ENCODE measurements at regions not wholly inside any gene's neighbourhood (a gene's known extent, or its start where the extent isn't known, plus 50 kb on each side); places are given as distances from the start of the nearest gene placed in this dataset.

DNA sequence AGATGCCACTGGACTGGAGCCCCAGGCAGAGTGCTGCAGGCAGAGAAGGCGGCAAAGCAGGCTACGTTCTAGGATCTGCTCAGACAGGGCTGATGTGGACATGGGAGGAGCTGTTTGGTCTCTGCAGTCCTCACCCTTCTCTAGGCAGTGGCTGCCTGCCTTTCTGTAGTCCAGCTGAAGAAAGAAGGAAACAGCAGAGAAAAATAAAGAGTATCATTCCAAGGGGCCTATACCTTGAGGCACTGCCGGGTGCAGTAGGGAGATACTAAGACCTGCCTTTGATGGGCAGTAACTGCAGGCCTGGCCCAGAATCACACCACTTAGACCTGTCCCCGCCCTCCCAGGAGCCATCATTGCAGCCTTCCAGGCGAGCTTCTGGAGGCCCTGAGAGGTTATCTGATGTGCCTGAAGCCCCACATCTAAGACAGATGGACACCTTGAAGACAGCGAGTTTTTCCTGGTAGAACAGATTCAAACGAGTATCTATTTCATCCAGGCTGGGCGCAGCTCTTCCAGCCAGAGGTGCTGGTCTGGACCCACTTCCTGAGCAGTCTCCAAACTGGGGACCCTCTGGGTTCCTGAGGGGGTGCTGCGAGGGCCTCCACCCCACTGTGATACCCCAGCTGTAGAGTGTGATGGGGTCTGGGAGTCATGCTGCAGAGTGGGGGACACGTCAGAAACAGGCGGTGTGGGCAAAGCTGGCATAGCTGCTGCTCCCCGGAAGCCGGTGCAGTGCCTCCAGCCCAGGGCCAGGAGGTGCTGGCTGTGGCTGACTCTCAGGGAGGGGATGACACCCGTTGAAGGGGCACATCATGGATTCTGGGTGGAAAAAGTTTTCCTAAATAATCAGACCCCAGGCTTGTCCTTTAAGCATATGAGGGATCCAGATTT is 87.3 kb upstream of the OTOS start:
- DNase-seq, result no peak

DNA sequence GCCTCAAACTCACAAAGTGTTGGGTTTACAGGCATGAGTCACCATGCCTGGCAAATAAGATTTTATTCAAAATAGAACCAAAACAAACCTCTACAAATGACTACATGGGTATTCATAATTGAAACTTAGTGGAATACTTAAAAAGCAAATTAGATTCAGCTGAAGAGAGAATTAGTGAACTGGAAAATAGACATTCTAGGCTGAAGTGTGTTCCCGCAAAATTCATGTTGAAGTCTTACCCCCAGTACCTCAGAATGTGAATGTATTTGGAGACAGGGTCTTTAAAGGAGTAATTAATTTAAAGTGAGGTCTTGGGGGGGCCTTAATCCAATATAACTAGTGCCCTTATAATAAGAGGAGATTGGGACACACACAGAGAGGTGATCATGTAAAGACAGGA is 88.5 kb upstream of the OTOS start:
- no peak for DNase-seq

DNA sequence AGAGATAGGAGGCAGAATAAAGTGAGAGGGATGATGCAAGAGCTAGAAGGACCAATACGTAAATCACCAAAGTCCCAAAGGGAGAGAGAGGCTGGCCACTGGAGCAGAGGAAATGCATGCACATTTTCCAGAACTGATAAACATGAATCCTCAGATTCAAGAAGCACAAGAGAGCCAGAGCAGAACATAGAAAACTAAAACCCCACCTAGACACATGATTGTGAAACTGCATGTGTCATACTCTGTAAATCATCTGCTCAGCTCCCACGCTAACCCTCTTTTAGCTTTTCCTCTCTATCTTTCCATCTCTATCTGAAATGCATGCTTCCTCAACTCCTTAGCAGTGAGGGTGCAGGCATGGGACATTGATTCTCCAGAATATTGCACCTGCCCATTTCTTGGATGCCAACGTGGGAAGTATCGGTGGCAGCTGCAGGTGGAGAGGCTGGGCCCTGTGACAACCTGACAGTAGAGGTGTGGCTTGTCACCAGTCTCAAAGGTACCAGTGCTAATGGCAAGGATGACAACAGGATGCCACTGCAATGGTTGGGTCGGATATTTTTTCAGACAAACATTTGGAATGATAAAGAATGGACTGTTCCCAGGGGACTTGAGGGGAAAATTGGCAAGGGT is 89.3 kb upstream of the OTOS start:
- DNase-seq, result no peak

DNA sequence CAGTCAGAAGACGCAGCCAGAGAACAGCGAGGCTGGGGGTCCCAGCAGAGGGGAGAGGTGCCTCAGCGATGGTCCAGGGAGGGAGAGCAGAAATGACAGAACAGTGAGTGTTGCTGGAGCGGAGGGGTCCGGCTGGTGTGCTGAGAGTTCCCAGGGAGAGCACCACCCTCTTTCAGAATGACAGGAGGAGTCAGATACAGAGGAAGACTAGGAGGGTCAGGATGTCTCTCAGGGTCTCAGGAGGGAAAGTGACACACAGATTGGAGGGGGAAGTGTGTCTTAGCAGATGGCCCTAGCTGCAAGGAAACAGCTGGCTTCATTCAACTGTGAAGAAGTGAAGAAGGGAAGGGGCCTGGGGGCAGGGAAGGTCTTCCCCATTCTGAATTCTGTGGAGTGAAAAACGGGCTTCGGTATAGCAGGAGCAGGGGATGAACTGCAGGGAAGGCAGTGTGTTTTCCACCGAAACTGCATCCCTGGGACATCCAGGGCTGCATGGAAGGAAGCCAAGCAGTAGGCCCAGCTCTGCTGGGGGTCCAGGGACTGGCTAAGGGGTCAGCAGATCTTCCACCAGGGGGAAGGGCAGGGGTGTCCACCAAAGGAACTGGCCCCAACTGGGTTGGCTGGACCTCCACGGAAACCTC is 90.0 kb upstream of the OTOS start:
- no peak for DNase-seq

DNA sequence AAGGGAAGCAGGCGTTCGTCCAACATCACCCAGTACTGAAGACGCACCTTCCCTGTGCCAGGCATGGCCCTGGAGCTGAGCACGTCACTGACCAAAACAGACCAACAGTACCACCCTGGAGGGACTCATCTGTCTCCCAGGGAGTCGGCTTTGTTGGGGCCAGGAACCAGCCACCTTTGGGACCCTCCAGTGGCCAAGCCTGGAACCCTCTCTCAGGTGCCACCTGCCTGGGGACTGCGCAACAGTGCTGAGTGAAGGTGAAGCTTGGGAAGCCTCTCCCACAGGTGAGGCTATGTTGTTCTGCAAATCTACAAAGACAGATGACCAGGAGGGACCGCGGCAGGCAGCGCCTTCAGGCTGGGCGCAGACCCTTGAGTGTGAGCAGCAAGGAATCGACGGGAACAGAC is 91.4 kb upstream of the OTOS start:
- no peak for DNase-seq

DNA sequence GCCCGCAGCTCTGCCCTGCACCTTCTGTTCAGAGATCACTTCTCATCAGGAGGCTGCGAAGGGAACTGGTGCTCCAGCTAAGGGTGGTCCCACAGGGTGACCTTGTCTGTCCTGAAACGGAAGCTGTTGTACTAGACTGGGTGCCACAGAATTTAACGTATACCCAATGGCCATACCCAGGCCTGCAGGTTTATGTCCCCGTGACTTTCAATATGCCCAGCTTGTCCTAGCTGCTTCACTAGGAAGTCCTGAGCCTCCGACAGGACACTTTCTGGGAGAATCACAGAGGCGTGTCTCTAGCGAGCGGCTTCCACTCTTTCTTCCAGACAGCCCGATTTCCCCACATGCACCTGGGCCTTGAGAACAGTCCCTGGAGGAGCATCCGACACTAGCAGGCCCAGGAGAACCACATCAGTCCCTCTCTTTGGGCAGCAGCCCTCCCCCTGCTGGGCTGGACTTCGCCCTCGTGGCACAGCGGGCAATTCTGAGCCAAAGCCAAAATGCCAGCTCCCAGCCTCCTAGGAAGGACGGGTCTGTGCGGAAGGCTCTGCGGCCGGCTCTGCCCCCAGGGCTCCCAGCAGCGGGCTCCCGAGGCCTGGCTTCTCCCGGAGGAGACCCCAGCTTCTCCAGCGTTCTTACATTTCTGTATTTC is 91.9 kb upstream of the OTOS start:
- DNase-seq, result no peak

DNA sequence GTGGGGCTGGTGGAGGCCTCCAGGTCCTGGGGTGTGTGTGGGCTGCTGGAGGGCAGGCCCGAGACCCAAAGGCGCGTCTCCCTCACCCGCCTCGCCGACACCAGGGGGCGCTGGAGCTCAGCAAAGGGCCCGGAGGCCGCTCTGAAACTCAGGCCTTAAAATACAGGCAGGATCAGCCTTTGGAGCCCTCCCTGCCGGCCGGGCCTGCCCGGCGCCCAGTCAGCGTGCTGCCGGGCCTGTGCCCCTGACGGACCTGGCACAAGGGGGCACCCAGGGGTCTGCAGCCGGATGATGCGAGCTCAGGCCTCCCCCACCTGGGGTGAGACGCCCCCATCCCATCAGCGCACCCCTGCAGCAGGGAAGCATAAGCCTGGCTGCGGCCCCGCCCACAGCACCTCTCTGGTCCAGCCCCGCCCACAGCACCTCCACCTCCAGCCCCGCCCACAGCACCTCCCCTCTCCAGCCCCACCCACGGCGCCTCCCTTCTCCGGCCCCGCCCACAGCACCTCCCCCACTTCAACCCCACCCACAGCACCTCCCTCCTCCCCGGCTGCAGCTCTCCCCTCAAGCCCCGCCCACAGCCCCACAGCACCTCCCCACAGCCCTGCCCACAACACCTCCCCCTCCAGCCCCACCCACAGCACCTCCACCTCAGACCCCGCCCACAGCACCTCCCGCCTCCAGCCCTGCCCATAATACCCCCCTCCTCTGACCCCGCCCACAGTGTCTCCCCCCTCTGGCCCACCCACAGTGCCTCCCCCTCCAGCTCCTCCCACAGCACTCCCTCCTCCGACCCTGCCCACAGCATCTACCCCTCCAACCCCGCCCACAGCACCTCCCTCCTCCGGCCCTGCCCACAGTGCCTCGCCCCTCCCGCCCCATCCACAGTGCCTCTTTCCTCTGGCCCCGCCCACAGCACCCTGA is 92.8 kb upstream of the OTOS start:
- peak; percentile 87 for DNase-seq

DNA sequence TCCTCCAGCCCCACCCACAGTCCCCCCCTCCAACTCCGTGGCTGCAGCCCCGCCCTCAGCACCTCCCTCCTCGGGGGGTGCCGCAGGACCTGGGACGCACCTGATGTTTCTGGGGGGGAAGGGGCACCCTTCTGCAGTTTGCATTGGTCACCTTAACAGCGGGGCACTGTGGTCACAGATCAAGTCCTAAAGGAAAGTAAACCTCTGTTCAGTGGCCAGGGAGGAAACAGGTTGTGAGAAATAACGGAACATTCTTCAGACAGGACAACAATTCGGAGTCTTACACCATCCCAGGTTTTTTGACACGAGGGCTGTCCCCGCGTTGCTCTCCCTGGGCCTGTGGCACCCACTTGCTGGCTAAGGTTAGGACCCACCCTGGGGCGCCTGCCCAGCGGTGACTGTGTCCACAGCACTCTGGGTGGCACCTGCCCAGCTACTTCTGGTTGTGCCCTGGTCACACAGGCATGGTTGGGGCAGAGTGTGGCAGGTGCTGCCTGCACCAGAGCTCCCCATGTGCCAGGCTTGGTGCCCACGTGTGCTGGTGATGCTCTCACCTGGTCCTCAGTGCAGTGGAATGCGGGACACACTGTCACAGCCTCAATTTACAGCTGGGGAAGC is 93.5 kb upstream of the OTOS start:
- no peak for DNase-seq

DNA sequence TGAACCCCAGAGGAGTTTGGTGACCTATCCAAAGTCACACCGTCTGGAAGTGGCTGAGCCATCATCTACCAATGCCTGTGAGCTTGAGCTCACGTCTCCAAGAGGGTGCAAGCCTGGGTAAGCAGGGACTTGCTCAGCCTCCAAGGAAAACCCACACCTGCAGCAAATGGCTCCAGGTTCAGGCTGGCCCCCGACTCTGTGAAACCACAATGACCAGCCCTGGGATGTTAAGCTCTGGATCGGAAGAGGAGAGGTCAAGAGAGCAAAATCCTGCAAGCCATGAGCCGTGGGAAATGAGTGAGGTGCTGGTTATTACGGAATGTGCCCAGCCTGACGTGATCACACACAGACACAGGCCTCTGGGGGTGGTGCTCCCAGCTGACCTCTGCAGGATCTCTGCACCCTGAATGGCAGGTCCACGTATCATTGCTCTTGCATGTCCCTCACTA is 94.1 kb upstream of the OTOS start:
- no peak for DNase-seq

DNA sequence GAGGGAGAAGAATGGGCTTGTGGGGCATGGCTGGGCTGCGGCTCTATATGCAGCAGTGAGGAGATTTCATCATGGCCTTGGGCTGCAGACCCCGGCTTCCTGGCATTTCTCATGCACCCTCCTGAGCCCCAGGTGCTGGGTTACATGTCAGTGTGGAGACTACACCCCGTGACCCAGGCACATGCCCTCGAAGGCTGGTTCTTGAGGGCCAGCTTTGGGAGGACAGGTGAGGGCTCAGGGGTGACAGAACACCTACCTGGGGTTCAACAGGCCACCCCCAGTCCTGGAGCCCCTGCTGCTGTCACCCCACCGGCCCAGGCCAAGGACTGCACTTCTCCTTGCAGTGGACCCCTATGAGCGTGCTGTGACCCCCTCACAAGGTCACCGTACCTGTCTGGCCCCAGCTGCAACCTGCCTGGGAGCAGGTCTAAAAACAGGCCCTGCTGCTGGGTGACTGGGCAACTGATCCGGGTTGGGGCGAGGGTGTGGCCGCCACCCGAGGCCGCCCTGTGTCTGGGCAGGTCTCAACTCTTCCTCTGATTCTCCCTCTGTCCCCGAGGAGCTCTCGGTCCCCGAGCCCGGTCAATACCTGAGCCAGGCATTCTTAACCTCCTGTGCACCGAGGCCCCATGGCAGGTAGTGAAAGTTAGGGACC is 94.8 kb upstream of the OTOS start:
- no peak for DNase-seq

DNA sequence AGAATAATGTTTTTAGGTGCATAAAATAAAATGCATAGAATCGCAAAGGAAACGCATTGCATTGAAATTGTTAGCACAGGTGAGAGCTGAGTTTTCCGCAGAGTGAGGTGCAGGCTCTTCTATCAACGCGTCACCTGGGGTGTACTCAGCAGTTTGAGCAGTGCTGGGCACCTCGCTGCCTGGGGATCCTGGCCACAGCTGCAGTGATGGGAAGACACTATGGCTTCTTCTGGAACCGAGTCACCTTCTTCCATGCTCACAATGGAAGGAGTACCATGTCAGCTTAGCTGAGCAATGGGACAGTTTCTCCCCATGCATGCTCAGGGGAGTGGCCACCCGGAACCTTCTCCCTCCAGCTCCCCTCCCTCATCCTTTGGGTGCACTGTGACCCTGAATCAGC is 95.4 kb upstream of the OTOS start:
- DNase-seq, result no peak

DNA sequence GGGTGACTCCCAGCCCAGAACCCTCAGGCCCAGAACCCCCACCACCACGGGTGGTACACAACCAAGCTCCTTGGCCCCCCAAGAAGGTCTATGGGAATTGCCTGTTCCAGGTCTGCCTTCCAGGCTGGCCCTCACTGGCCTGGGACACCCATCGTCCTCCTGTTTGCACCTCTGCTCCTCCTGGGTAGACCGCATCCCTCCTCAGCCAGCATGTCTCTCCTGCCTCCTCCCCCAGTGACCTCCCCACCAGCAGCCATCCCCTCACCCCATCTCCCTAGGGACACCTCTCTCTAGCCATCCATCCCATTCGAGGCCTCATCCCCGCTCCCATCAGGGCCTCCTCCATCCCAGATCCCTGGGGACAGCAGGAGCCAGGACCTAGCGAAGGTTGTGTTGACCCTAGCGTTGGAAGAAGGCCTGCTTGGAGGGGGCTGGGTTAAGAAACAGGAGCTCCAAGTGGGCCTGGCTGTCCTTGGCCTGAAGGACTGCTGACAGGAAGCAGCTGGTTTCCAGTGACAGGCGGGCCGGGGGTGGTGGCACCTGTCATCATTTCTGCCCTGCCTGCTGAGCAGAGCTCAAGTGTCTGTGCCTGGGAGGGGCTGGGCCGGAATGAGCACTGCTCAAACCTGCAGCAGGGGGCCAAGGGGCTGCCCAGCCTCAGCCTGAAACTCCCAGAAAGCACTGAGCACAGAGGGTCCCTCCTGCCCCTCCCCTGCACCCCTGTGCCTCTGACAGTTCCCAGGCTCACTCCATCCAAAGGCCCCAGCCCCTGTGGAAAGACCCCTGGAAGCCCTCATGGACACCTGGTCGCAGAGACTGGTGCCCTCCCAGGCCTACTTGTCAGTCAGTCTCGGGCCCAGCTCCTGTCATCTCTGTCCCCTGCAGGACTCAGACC is 96.0 kb upstream of the OTOS start:
- DNase-seq, result no peak

DNA sequence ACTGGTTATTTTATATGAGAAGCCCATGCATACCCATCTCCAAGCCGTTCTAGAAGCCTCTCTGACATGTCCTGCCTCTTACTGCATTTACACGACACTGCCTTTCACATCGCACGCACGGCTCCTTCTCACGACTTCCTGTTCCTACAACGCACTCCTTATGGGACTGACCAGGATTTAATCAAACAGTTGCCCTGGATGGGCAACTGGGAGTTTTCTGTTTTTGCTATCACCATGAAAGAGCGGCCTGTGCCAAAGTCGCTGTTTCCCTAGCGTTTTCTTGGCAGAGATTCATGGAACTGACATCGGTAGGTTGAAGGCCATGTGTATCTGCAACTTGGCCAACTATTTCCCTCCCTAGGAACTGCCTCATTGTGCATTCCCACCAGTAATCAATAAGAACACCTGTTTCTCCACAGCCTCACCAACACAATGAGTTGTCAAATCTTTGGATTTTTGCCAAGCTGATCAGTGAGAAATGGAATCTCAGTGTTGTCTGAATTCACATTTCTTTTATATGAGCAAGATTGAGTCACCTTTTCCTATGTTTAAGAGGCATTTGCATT is 97.2 kb upstream of the OTOS start:
- peak; percentile 63 for DNase-seq

DNA sequence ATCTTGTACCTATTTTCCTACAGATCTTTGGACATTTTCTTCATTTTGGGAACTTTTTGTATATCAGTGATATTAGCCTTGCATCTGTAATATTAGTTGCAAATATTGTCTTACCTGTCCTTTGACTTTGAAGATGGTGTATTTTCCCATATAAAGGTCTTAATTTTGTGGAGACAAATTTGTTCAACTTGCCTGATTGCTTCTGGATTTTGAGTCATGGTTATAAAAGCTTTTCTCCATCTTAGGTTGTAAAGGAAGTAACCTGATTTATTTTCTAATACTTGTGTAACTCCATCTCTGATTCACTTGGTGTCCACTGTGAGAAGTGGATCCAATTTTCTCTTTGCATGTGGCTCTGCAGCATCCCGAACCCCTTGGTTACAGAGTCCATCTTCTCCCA is 97.7 kb upstream of the OTOS start:
- DNase-seq, result no peak

DNA sequence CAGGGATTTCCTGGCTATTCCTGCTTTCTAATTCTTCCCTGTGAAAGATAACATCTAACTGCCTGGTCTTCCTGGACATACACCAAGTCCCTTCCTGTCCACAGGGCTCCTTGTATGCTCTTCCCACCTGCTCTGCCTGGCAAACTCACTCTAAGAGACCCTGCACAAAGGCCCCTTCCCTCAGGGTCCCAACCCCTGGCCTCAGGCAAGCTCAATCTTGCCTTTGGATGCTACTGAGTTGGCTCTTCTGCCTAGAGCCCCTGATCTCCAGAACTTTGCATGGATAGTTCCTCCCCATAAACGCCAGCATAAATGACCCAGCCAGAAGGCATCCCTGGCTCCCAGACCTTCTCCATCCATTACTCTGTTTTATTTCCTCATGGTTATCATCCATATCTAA is 98.3 kb upstream of the OTOS start:
- DNase-seq, result no peak

DNA sequence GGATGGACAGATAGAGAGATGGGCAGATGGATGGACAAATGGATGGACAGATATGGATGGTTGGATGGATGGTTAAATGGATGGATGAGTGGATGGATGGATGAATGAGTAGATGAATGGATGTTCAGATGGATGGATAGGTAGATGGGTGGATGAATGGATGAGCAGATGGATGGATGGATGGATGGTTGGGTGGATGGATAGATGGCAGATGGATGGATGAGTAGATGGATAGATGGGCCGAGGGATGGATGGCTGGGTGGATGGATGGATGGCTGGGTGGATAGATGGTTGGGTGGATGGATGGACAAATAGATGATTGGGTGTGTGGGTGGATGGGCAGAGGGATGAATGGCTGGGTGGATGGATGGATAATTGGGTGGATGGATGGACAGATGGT is 98.9 kb upstream of the OTOS start:
- no peak for DNase-seq

DNA sequence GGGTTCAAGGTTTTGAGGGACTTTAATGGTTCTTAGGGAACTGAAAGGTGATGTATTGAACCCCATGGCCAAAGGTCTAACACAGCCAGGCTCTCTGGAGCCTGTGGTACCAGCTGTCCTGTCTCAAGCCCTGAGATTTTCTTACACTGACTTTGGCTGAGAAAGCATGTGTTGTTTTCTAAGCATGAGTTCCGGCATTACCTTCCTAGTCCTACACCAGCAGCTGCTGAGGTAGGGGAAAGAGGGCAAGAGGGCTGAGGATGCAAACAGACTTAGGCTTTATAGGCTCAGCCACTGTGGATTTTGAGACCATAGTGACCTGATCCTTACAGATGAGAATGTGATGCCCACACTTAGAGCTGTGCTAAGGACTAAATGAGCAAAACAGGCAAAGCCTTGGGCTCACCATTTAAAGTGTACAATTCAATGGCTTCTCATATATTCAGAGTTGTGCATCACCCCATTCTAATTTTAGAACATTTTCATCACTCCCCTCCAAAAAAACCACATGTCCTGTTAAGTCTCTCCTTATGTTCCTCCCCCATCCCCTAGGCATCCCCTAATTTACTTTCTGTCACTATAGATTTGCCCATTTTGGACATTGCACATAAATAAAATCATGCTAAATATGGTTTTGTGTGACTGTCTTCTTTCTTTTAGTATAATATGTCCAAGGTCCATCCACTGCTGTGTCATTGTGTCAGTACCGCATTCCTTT is 99.7 kb upstream of the OTOS start:
- DNase-seq, result no peak

DNA sequence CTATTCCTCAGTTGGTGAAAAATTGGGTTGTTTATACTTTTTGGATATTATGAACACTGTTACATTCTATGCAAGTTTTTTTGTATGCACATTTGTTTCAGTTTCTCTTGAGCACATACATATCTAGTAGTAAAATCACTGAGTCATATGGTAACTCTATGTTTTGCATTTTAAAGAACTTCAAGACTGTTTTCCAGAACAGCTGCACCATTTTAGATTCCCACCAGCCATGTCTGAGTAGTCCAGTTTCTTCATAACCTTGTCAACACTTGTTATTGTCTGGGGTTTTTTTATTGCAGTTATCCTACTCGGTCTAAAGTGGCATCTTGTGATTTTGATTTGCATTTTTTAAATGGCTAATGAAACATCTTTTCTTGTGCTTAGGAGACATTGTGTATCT is 100.3 kb upstream of the OTOS start:
- no peak for DNase-seq

DNA sequence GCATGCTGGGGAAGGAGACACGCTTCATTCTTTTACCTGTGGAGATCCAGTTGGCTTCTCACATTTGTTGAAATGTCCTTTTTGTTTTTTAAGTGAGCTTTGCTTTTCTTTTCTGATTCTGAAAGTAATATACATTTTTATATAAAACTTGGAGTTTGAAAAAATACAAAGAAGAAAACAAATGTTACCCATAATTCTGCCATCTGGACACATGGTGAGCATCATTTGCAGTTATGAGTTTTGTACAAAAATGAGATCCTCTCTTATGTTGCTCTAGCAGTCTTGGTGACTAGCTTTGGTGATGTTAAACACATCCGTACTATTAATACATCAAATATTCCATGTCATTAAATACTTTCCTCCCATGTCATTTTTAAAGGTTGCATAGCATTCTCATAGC is 101.1 kb upstream of the OTOS start:
- no peak for DNase-seq

Data from NCI-H226 (cell line).